Loucy (cell line): ENCODE measurements at regions not wholly inside any gene's neighbourhood (a gene's known extent, or its start where the extent isn't known, plus 50 kb on each side); places are given as distances from the start of the nearest gene placed in this dataset.

Experiments
- H2AFZ ChIP-seq: fragments of 200-600 bp; sonication (generic); 2 replicates; pipeline ENCODE4 v1.6.0; 2016; ENCODE audit warnings: antibody characterized with exemption, mild to moderate bottlenecking, low read length, moderate library complexity
- H3F3A ChIP-seq: fragments of 200-600 bp; 2 replicates; pipeline ENCODE4 v1.6.0; 2016; ENCODE audit warnings: antibody characterized with exemption, low read depth, mild to moderate bottlenecking
- H3K27me3 ChIP-seq: fragments of 200-600 bp; sonication (generic); 2 replicates; pipeline ENCODE4 v1.6.1; 2014; ENCODE audit warnings: low read length, mild to moderate bottlenecking; ENCODE audit not compliant: insufficient read depth, poor library complexity, severe bottlenecking
- H3K36me3 ChIP-seq: fragments of 200-600 bp; sonication (generic); 2 replicates; pipeline ENCODE4 v1.6.1; 2016; ENCODE audit warnings: low read length; ENCODE audit not compliant: insufficient read depth
- H3K4me1 ChIP-seq: fragments of 200-600 bp; sonication (generic); 2 replicates; pipeline ENCODE4 v1.5.1; 2014; ENCODE audit warnings: low read length, mild to moderate bottlenecking; ENCODE audit not compliant: insufficient read depth, poor library complexity, severe bottlenecking
- H3K4me2 ChIP-seq: fragments of 200-600 bp; sonication (generic); 2 replicates; pipeline ENCODE4 v1.6.0; 2014; ENCODE audit warnings: antibody characterized with exemption, low read length, low read depth, mild to moderate bottlenecking; ENCODE audit not compliant: poor library complexity, severe bottlenecking
- H3K4me3 ChIP-seq: fragments of 200-600 bp; sonication (generic); 2 replicates; pipeline ENCODE4 v1.5.1; 2014; ENCODE audit warnings: low read length, mild to moderate bottlenecking, mixed read lengths; ENCODE audit not compliant: poor library complexity, severe bottlenecking
- H3K79me2 ChIP-seq: fragments of 200-600 bp; sonication (generic); 2 replicates; pipeline ENCODE4 v1.6.1; 2014; ENCODE audit warnings: low read length; ENCODE audit not compliant: insufficient read depth
- H3K9ac ChIP-seq: fragments of 200-600 bp; sonication (generic); 2 replicates; pipeline ENCODE4 v1.6.0; 2014; ENCODE audit warnings: mild to moderate bottlenecking, low read depth, low read length, moderate library complexity; ENCODE audit not compliant: poor library complexity, severe bottlenecking
- H3K9me2 ChIP-seq: fragments of 200-600 bp; sonication (generic); replicated peaks from 2 replicates; pipeline ENCODE4 v1.6.1; 2016; ENCODE audit warnings: low read depth, low read length, mixed read lengths
- H3K9me3 ChIP-seq: fragments of 200-600 bp; sonication (generic); 2 replicates; pipeline ENCODE4 v1.6.1; 2014; ENCODE audit warnings: mild to moderate bottlenecking, antibody characterized with exemption, low read length, low read depth; ENCODE audit not compliant: insufficient read depth
- H4K20me1 ChIP-seq: fragments of 200-600 bp; sonication (generic); 2 replicates; pipeline ENCODE4 v1.6.0; 2014; ENCODE audit warnings: antibody characterized with exemption, low read length, mild to moderate bottlenecking; ENCODE audit not compliant: insufficient read depth, poor library complexity, severe bottlenecking
- CTCF ChIP-seq: fragments of 200-600 bp; sonication (generic); conservative IDR thresholded peaks from 2 replicates; pipeline ENCODE4 v1.5.1; 2014; ENCODE audit warnings: mild to moderate bottlenecking, antibody characterized with exemption, low read length
- EZH2phosphoT487 ChIP-seq: fragments of 200-600 bp; IDR thresholded peaks from 2 replicates; pipeline ENCODE4 v1.6.1; 2018; ENCODE audit warnings: antibody characterized with exemption, mild to moderate bottlenecking, moderate library complexity, borderline replicate concordance

DNA sequence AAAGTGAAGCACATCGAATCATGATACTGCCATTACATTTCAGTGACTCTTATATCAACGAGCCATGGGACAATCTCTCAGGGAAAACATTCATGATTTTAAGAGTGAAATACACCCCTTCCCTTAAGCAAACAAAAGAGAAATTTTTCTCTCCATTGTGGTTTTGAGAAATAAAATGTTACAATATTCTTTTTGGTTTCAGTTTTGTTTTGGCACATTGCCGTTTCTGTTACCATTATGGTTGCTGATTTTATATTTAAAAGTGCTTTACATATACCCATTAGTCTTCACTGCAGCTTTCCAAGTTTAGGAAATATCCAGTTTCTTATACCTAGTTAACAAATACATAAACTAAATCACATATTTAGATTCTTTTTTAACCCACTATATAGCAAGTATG, 126.8 kb upstream of the SEM1 start:
- Histone ChIP-seq H3F3A (0 out of 2 replicates have a peak, but pooled peaks cover 5% of the 10 kb centered on the region), H3K4me1 (peaks cover 8% of the 10 kb centered on the region), H3K36me3 (no peaks in the 10 kb centered on the region), H3K79me2 (no peaks in the 10 kb centered on the region), H2AFZ (peak overlapping the region; percentile 83), H3K27me3 (peaks cover 15% of the 10 kb centered on the region), H3K9ac (no peak overlapping the region), H3K4me2 (peak overlapping the region; percentile 82), H3K4me3 (peak overlapping the region; percentile 74), H4K20me1 (no peaks in the 10 kb centered on the region), H3K9me2 (no peaks in the 10 kb centered on the region), H3K9me3 (no peaks in the 10 kb centered on the region)
- TF ChIP-seq EZH2phosphoT487 (no peak), CTCF (no peak)

GRCh38 chr7:96837593-96837992, 127.9 kb upstream of the SEM1 start:
- H2AFZ ChIP-seq = peak overlapping the region; percentile 17; the same call in 1 of the 2 replicates
- H3K9me2 ChIP-seq = no peaks in the 10 kb centered on the region
- H4K20me1 ChIP-seq = no peaks in the 10 kb centered on the region
- no peaks in the 10 kb centered on the region for H3K36me3 ChIP-seq
- TF ChIP-seq EZH2phosphoT487 (no peak), CTCF (no peak)
- H3K4me3 ChIP-seq = peak overlapping the region; percentile 74
- no peaks in the 10 kb centered on the region for H3K79me2 ChIP-seq
- H3K4me2 ChIP-seq = peak overlapping the region; percentile 82
- peaks cover 15% of the 10 kb centered on the region for H3K27me3 ChIP-seq
- H3K4me1 ChIP-seq = peaks cover 8% of the 10 kb centered on the region
- no peak overlapping the region for H3K9ac ChIP-seq
- H3F3A ChIP-seq = 0 out of 2 replicates have a peak, but pooled peaks cover 5% of the 10 kb centered on the region
- H3K9me3 ChIP-seq = no peaks in the 10 kb centered on the region

DNA sequence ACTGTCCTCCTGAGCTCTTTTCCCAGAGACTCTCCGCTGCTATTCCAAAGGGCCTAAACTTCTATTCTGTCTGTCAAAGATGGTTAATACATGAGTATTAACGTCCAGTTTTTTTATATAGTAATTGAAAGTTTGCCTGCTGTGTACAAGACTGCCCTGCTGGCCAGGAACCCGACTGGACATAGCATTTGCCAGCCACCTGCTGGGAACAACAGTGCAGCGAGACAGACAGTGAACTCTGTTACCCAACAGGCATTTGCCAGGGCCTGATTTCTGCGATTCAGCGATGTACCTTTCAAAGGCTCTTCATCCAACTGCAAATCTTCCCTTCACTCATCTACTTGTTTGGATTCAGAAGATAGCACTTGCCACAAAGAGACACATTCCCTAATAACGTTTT, 128.8 kb upstream of the SEM1 start:
- Histone ChIP-seq H3K9me2 (no peaks in the 10 kb centered on the region), H3F3A (0 out of 2 replicates have a peak, but pooled peaks cover 5% of the 10 kb centered on the region), H3K4me1 (peaks cover 8% of the 10 kb centered on the region), H3K9ac (no peak overlapping the region), H3K27me3 (peaks cover 15% of the 10 kb centered on the region), H3K79me2 (no peaks in the 10 kb centered on the region), H3K36me3 (no peaks in the 10 kb centered on the region), H3K4me2 (no peak overlapping the region), H3K9me3 (no peaks in the 10 kb centered on the region), H2AFZ (no peak overlapping the region), H4K20me1 (no peaks in the 10 kb centered on the region), H3K4me3 (no peak overlapping the region)
- TF ChIP-seq EZH2phosphoT487 = no peak
- no peak for TF ChIP-seq CTCF
